GM12874 (cell line): ENCODE measurements at regions not wholly inside any gene's neighbourhood (a gene's known extent, or its start where the extent isn't known, plus 50 kb on each side); places are given as distances from the start of the nearest gene placed in this dataset.

Experiments
- TF ChIP-seq, protein P1 (sequence below): IDR thresholded peaks from 2 replicates; pipeline ENCODE4 v1.5.1; 2011; ENCODE audit warnings: low read depth, mild to moderate bottlenecking, control low read depth, low read length, moderate library complexity; ENCODE audit not compliant: insufficient read depth

DNA sequence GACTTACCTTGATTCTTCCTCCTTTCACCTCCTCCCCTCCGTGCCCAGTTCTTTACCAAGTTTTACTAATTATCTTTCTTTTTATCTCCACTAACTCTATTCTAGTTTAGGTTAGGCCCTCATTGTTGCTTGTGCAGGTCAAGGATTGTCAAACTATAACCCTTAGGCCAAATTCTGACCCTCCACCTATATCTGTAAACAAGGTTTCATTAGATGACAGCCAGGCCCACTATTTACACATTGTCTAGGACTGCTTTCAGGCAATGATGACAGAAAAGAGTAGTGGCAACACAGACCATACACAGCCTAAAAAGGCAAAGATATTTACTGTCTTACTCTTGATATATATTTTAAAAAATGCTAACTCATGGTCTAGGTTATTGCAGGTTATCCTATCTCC lies 212.0 kb downstream of the RAD51AP2 start:
- TF ChIP-seq, protein P1, sequence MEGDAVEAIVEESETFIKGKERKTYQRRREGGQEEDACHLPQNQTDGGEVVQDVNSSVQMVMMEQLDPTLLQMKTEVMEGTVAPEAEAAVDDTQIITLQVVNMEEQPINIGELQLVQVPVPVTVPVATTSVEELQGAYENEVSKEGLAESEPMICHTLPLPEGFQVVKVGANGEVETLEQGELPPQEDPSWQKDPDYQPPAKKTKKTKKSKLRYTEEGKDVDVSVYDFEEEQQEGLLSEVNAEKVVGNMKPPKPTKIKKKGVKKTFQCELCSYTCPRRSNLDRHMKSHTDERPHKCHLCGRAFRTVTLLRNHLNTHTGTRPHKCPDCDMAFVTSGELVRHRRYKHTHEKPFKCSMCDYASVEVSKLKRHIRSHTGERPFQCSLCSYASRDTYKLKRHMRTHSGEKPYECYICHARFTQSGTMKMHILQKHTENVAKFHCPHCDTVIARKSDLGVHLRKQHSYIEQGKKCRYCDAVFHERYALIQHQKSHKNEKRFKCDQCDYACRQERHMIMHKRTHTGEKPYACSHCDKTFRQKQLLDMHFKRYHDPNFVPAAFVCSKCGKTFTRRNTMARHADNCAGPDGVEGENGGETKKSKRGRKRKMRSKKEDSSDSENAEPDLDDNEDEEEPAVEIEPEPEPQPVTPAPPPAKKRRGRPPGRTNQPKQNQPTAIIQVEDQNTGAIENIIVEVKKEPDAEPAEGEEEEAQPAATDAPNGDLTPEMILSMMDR, result no peak

DNA sequence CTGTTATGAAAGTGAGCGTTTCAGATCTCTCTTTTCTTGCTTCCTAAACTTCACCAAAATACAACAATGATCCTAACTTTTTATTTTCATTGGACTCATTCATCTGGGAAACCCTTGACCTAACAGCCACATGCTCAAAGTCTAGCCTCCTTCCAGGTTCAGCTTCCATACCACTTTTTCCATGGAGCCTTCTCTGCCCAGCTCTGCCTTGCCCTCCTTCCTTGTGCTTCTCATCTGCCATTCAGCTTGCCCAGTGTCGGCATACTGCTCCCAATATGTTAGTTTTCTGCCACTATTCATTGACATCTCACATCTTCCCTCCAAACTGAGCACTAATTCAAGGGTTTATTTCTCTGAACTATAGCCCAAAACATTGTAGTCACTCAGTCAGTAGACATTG lies 214.7 kb downstream of the RAD51AP2 start:
- TF ChIP-seq, protein P1, result no peak

DNA sequence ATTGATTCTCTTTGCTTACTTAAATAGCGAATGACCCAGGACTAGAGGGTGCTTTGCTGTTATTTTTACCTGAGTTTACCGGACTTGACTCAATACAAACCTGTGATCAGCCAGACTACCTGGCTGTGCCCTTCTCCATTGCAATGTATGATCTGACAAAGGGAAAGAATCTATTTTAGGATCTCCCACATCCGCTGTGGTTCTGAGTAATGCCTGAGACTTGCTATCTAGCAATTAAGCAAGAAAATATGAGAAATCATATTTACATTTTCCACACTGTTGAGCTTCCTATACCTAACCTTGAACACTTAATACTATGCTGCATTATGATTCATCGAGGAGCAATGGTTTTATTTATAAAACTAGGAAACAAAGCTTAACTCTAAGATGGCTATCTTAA lies 215.2 kb downstream of the RAD51AP2 start:
- TF ChIP-seq, protein P1, result no peak

- TF ChIP-seq, protein P1, result no peak
Observed at GRCh38 chr2:17302281-17302680, 216.0 kb downstream of the RAD51AP2 start.

DNA sequence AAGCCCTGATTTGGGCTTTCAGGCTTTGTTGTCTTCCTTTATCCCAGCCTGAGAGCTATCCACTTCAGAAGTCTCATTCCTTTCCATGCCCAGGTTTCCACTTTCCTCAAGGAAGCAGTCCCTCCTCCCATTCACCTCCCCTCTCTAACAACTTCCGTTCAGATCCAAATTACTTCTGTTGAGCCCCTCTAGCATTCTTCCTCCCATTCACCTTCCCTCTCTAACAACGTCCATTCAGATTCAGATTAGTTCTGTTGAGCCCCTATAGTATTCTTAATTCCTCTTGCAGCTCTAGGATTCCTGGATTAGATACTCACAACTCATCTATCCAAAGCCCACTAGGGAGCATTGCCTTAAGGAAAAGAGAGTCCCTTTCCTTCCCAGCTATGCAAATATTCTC lies 216.8 kb downstream of the RAD51AP2 start:
- TF ChIP-seq, protein P1, result no peak

DNA sequence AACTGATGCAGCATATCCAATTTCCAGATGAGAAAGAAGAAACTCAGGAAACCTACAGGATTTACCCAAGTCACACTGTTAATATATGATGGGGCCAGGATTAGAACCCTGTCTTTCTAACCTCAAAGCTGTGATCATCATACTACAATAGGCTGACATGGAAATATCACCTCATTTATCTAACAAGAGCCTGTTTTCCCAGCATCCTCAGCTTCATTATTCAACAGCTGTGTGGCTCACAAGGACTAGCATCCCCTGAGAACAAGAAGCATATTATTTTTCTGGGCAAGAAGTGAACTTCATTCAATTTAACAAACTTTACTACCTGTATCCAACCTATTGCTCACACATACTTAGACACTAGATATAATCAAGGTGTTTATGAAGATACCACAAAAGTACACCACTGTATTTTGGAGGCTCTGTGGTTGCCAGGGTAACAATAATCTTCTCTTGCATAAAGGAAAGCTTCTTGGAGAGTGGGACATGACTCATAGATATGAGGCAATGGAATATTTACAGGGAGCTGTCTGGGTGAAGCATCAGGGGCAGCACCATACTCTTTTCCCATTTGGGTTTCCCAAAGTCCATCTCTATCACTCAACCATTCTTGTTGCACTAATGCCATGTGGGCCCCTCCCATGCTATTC lies 218.2 kb downstream of the RAD51AP2 start:
- TF ChIP-seq, protein P1, result no peak

DNA sequence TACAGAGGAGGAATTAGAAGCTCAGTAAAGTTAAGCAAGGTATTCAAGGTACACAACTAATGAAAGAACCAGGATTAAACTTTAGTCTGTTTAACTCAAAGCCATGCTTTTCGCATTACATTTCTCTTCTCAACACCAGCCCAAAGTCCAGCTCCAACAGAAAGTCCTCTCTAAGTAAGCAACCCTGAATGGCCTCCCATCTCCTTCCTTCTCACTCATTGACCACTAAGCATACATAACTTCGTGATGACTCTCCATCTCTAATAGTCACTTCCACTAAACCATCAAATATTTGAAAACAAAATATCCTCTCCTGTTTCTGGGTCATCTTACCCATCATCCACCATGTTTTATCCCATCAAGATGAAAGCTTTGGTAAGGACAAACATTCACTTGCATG lies 219.8 kb downstream of the RAD51AP2 start:
- TF ChIP-seq, protein P1, result no peak

DNA sequence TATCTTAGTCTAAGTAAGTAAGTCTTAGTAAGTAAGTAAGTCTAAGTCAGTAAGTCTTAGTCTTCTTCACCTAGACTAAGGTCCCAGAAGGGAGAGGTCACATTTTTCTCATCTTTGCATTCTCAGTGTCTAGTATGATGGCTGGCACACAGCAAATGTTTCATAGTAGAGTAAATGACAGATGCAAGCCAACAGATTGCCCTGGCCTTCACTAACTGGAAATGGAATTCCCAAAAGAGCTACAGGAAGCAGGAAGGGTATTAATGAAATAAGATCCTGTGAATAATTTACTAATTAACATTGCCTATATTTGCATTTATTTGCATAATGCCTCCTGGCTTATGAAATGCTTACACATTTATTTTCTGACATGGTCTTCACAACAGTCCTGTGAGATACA lies 221.6 kb downstream of the RAD51AP2 start:
- TF ChIP-seq, protein P1, result no peak
